ENCODE measurements at regions not wholly inside any gene's neighbourhood (a gene's known extent, or its start where the extent isn't known, plus 50 kb on each side); places are given as distances from the start of the nearest gene placed in this dataset.
"Not testable (repeated sequence)": the region's sequence is repeated elsewhere in the genome, so short reads cannot be mapped to it uniquely, and the experiment has no call there.

DNA sequence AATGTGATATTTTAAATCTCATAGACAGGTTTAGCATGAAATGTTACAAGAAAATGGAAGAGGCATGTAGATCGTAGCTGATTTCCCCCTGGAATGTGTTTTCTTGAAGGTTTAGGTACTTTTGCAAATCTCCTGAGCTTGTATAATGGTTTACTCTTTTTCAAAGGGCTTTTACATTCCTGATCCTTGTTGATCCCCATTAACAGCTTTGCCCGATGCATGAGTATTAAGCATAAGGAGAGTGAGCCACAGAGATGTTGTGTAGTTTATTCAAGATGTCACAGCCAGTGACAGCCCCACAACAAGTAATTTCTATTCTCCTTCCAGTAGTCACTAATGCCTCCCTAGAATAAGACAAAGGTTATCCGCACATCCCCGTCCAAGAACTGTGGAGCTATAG, 103.7 kb downstream of the SKIDA1 start:
- Histone ChIP-seq H3K4me1 (ENCODE audit: insufficient read depth, insufficient read length) (no peaks in the 10 kb centered on the region), H3K9me3 (ENCODE audit: insufficient read depth, low read length) (peaks cover 6% of the 10 kb centered on the region; the same call in 1 of the 2 replicates), H3K4me3 (ENCODE audit: insufficient read length, low read depth) (no peak overlapping the region), H3K36me3 (ENCODE audit: insufficient read depth, insufficient read length, low read length) (no peaks in the 10 kb centered on the region), H3K9ac (ENCODE audit: insufficient read length, low read depth) (no peak overlapping the region), H3K27me3 (ENCODE audit: insufficient read depth, insufficient read length) (no peaks in the 10 kb centered on the region)
- DNase-seq (ENCODE audit: low read depth, low spot score): no peak
- TF ChIP-seq ZNF274 (IDR thresholded peaks at IDR 0.05; ENCODE audit: low read depth, low read length): no peak
- no peak for TF ChIP-seq SUZ12 (IDR thresholded peaks at IDR 0.05; ENCODE audit: extremely low read depth, insufficient read depth, insufficient read length)
- no peak for TF ChIP-seq YY1 (IDR thresholded peaks at IDR 0.05; ENCODE audit: insufficient read depth, insufficient read length)

DNA sequence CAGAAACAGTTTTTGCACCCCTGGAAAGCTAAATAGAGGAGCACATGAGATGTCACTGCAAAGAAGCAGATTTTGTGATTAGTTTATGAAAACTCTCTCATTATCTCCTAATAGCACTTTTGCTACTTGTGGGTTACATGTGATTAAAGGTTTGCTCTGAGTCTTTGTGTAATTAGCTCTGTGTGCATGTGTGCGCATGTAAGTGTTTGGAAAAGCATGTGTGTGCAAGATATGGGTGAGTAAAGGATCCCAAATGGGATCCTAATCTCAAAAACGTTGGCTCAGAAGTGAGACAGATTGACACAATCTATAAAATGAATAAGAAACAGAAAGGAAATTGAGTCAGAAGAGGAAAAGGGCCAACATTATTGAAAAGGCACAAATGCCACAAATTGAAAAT, 104.5 kb downstream of the SKIDA1 start:
- TF ChIP-seq SUZ12 (IDR thresholded peaks at IDR 0.05; ENCODE audit: extremely low read depth, insufficient read depth, insufficient read length) (no peak), ZNF274 (IDR thresholded peaks at IDR 0.05; ENCODE audit: low read depth, low read length) (no peak), YY1 (IDR thresholded peaks at IDR 0.05; ENCODE audit: insufficient read depth, insufficient read length) (no peak)
- H3K4me1 ChIP-seq (ENCODE audit: insufficient read depth, insufficient read length): no peaks in the 10 kb centered on the region

DNA sequence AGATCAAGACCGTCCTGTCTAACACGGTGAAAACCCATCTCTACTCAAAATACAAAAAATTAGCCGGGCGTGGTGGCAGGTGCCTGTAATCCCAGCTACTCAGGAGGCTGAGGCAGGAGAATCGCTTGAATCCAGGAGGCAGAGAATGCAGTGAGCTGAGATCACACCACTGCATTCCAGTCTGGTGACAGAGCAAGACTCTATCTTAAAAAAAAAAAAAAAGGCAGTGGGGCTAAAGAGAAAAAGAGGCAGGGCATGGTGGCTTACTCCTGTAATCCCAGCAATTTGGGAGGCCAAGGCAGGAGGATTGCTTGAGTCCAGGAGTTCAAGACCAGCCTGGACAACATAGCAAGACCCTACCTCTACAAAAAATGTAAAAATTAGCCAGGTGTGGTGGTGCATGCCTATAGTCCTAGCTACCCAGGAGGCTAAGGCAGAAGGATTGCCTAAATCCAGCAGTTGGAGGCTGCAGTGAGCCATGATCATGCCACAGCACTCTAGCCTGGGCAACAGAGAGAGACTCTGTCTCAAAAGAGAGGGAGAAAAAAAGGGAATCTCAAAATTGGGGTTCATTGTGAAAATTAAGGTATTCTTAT, 106.4 kb downstream of the SKIDA1 start:
- not testable (repeated sequence) for H3K27me3 ChIP-seq (ENCODE audit: insufficient read depth, insufficient read length); DNase-seq (ENCODE audit: low read depth, low spot score); H3K9me3 ChIP-seq (ENCODE audit: insufficient read depth, low read length)

More for the DNA sequence above, 104.5 kb downstream of the SKIDA1 start:
- no peaks in the 10 kb centered on the region for H3K9me3 ChIP-seq (ENCODE audit: insufficient read depth, low read length)
- no peak for DNase-seq (ENCODE audit: low read depth, low spot score)
- H3K27me3 ChIP-seq (ENCODE audit: insufficient read depth, insufficient read length): no peaks in the 10 kb centered on the region
- H3K36me3 ChIP-seq (ENCODE audit: insufficient read depth, insufficient read length, low read length): no peaks in the 10 kb centered on the region
- no peak overlapping the region for H3K4me3 ChIP-seq (ENCODE audit: insufficient read length, low read depth)
- no peak overlapping the region for H3K9ac ChIP-seq (ENCODE audit: insufficient read length, low read depth)

DNA sequence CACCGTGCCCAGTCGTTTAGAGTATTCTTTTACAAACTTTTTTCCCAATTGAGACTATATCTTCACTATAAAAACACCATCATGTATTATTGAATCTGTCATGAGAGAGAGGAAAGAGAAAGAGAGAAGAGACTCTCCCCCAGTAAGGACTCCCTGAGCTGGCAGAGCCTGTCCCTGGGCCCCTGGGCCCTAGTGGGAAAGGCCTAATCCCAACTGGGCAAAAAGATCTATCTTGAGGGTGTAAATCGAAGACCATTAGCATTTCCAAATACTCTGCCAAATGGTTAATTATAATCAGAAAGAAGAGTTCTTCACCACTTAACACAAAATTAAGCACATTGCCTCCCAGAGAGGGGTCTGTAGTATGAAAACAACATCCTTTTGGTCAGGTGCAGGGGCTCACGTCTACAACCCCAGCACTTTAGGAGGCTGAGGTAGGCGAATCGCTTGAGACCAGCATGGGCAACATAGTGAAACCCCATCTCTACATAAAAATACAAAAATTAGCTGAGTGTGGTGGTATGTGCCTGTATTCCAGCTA, 108.2 kb downstream of the SKIDA1 start:
- H3K27me3 ChIP-seq (ENCODE audit: insufficient read depth, insufficient read length): no peaks in the 10 kb centered on the region
- H3K9ac ChIP-seq (ENCODE audit: insufficient read length, low read depth): no peak overlapping the region
- H3K9me3 ChIP-seq (ENCODE audit: insufficient read depth, low read length): no peaks in the 10 kb centered on the region
- no peaks in the 10 kb centered on the region for H3K4me1 ChIP-seq (ENCODE audit: insufficient read depth, insufficient read length)
- TF ChIP-seq YY1 (IDR thresholded peaks at IDR 0.05; ENCODE audit: insufficient read depth, insufficient read length): no peak
- no peak for TF ChIP-seq ZNF274 (IDR thresholded peaks at IDR 0.05; ENCODE audit: low read depth, low read length)
- no peak for TF ChIP-seq SUZ12 (IDR thresholded peaks at IDR 0.05; ENCODE audit: extremely low read depth, insufficient read depth, insufficient read length)
- no peaks in the 10 kb centered on the region for H3K36me3 ChIP-seq (ENCODE audit: insufficient read depth, insufficient read length, low read length)
- DNase-seq (ENCODE audit: low read depth, low spot score): peak; percentile 55
- no peak overlapping the region for H3K4me3 ChIP-seq (ENCODE audit: insufficient read length, low read depth)

More for the DNA sequence above, 106.4 kb downstream of the SKIDA1 start:
- not testable (repeated sequence) for H3K4me1 ChIP-seq (ENCODE audit: insufficient read depth, insufficient read length); H3K4me3 ChIP-seq (ENCODE audit: insufficient read length, low read depth); H3K9ac ChIP-seq (ENCODE audit: insufficient read length, low read depth); H3K36me3 ChIP-seq (ENCODE audit: insufficient read depth, insufficient read length, low read length)

DNA sequence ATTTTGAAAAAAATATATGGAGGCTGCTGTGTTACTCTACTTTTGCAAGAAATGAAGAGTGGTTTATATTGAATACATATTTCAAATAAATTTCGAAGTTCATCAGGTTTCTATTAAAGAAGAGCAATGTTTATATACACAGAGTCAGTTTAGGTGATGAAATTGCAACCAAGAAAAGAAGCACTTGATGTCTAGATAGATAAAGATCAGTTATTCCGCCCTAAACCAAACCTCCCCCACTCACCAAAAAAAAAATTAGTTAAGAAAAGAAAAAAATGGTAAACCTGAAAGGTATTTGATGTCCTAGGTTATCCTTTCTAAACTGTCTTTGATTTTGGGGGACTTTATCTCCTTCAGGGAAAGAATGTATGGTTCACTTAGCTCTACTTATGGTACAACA, 111.8 kb downstream of the SKIDA1 start:
- no peak overlapping the region for H3K4me3 ChIP-seq (ENCODE audit: insufficient read length, low read depth)
- H3K9ac ChIP-seq (ENCODE audit: insufficient read length, low read depth): no peak overlapping the region
- no peaks in the 10 kb centered on the region for H3K9me3 ChIP-seq (ENCODE audit: insufficient read depth, low read length)
- no peaks in the 10 kb centered on the region for H3K36me3 ChIP-seq (ENCODE audit: insufficient read depth, insufficient read length, low read length)
- H3K27me3 ChIP-seq (ENCODE audit: insufficient read depth, insufficient read length): no peaks in the 10 kb centered on the region
- no peaks in the 10 kb centered on the region for H3K4me1 ChIP-seq (ENCODE audit: insufficient read depth, insufficient read length)
- no peak for DNase-seq (ENCODE audit: low read depth, low spot score)
- TF ChIP-seq SUZ12 (IDR thresholded peaks at IDR 0.05; ENCODE audit: extremely low read depth, insufficient read depth, insufficient read length) (no peak), ZNF274 (IDR thresholded peaks at IDR 0.05; ENCODE audit: low read depth, low read length) (no peak), YY1 (IDR thresholded peaks at IDR 0.05; ENCODE audit: insufficient read depth, insufficient read length) (no peak)

DNA sequence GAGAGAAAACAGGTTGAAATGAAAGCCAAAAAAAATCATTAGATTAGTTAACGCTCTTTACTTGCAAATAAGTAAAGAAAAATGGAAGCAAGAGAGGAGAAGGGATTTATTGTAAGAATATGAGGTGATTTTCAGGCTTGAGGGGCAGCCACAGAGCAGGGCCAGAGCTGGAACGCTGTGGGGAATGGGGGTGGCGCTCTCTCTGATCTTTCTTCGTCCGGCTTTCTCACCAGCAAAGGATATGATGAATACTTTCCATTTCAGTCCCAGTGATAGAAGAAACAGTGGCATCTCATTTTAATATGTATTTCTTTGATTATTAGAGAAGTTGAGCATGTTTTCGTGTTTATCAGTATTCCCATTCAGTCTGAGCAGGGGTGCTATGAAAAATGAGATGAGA, 112.2 kb downstream of the SKIDA1 start:
- Histone ChIP-seq H3K4me1 (ENCODE audit: insufficient read depth, insufficient read length) (no peaks in the 10 kb centered on the region), H3K27me3 (ENCODE audit: insufficient read depth, insufficient read length) (no peaks in the 10 kb centered on the region), H3K9me3 (ENCODE audit: insufficient read depth, low read length) (no peaks in the 10 kb centered on the region), H3K4me3 (ENCODE audit: insufficient read length, low read depth) (no peak overlapping the region), H3K9ac (ENCODE audit: insufficient read length, low read depth) (no peak overlapping the region), H3K36me3 (ENCODE audit: insufficient read depth, insufficient read length, low read length) (no peaks in the 10 kb centered on the region)
- no peak for DNase-seq (ENCODE audit: low read depth, low spot score)
- no peak for TF ChIP-seq SUZ12 (IDR thresholded peaks at IDR 0.05; ENCODE audit: extremely low read depth, insufficient read depth, insufficient read length)
- no peak for TF ChIP-seq YY1 (IDR thresholded peaks at IDR 0.05; ENCODE audit: insufficient read depth, insufficient read length)
- TF ChIP-seq ZNF274 (IDR thresholded peaks at IDR 0.05; ENCODE audit: low read depth, low read length): no peak

DNA sequence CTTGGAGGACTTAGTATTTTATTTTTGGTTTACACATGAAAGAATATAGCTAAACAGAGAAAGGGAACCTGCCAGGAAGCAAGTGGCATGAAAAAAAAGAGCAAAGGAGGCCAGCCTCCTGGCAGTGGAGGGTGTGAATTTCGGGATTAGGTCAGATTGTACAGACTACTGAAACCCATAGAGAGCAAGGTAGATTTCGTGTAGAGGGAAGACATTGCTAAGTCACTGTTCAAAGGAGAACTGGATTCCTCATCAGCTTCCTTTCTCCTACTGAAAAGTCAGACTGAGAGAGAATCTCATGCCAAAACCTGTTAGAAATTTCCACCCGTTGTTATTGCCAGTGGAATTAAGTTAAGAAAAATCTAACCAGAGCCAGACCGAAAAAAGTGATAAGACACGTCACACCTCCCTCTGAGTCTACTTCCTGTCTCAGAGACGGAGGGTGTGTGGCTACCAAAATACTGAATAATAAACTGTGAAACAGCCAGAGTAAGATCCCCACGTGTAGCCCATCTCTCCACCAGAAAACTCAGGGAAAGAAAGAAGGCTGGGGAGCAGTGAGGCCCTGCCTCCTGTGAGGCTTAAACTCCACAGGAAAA, 118.8 kb downstream of the SKIDA1 start:
- Histone ChIP-seq H3K4me3 (ENCODE audit: insufficient read length, low read depth) (no peak overlapping the region), H3K4me1 (ENCODE audit: insufficient read depth, insufficient read length) (no peaks in the 10 kb centered on the region), H3K36me3 (ENCODE audit: insufficient read depth, insufficient read length, low read length) (no peaks in the 10 kb centered on the region), H3K9me3 (ENCODE audit: insufficient read depth, low read length) (peaks cover 14% of the 10 kb centered on the region; the same call in 1 of the 2 replicates), H3K9ac (ENCODE audit: insufficient read length, low read depth) (no peak overlapping the region), H3K27me3 (ENCODE audit: insufficient read depth, insufficient read length) (no peaks in the 10 kb centered on the region)
- DNase-seq (ENCODE audit: low read depth, low spot score): no peak
- no peak for TF ChIP-seq SUZ12 (IDR thresholded peaks at IDR 0.05; ENCODE audit: extremely low read depth, insufficient read depth, insufficient read length)
- no peak for TF ChIP-seq YY1 (IDR thresholded peaks at IDR 0.05; ENCODE audit: insufficient read depth, insufficient read length)
- no peak for TF ChIP-seq ZNF274 (IDR thresholded peaks at IDR 0.05; ENCODE audit: low read depth, low read length)

Data from NT2/D1 (cell line).